H1 (cell line): ENCODE measurements at regions not wholly inside any gene's neighbourhood (a gene's known extent, or its start where the extent isn't known, plus 50 kb on each side); places are given as distances from the start of the nearest gene placed in this dataset.
A peak's percentile ranks its signal among the peaks of the same experiment; 100 is the strongest.

ENCODE experiments used
- CTCF ChIA-PET: fragments of 300-600 bp; sonication (Branson Sonifier 250); formaldehyde crosslinking; loops from one replicate; lab custom pipeline; 2021; ENCODE audit not compliant: partially characterized antibody; lab: Charles Lee
- POLR2A ChIA-PET: fragments of 300-600 bp; sonication (Branson Sonifier 250); formaldehyde crosslinking; loops from one replicate; lab custom pipeline; 2021; ENCODE audit warnings: inconsistent platforms; ENCODE audit not compliant: partially characterized antibody; lab: Charles Lee
- DNase-seq, 2 experiments: peaks; one replicate each; pipeline versions ENCODE4 v3.0.0 to v3.0.0-alpha.2; 2010 to 2022; ENCODE audit warnings: low spot score in 2 of 2, low read depth in 1 of 2, mixed read lengths in 1 of 2
- FAIRE-seq: peaks from 2 replicates; lab custom pipeline; 2011; peaks lifted over from hg19 to GRCh38; lab: Jason Lieb, UNC
- H2AFZ ChIP-seq: 2 replicates; pipeline ENCODE4 v1.8.1; 2012; ENCODE audit warnings: low read length, inconsistent platforms
- H2AK5ac ChIP-seq: 2 replicates; pipeline ENCODE4 v1.6.1; 2013; ENCODE audit warnings: low read depth, low read length
- H2BK120ac ChIP-seq: replicated peaks from 2 replicates; pipeline ENCODE3; 2013; ENCODE audit warnings: low read depth, low read length, inconsistent platforms
- H2BK12ac ChIP-seq: 2 replicates; pipeline ENCODE4 v1.6.1; 2013; ENCODE audit warnings: low read depth, low read length
- H2BK15ac ChIP-seq: 2 replicates; pipeline ENCODE4 v1.6.1; 2013; ENCODE audit warnings: low read length
- H2BK20ac ChIP-seq: 2 replicates; pipeline ENCODE4 v1.6.1; 2013; ENCODE audit warnings: low read length
- H2BK5ac ChIP-seq: 2 replicates; pipeline ENCODE4 v1.6.1; 2013; ENCODE audit warnings: low read depth, low read length
- H3K14ac ChIP-seq: 2 replicates; pipeline ENCODE4 v1.6.1; 2013; ENCODE audit warnings: inconsistent platforms; ENCODE audit not compliant: insufficient read length
- H3K18ac ChIP-seq: 2 replicates; pipeline ENCODE4 v1.6.1; 2013; ENCODE audit warnings: low read length; ENCODE audit errors: extremely low read depth
- H3K23ac ChIP-seq: 2 replicates; pipeline ENCODE4 v1.6.1; 2013; ENCODE audit warnings: inconsistent platforms; ENCODE audit not compliant: insufficient read length
- H3K23me2 ChIP-seq: 2 replicates; pipeline ENCODE4 v1.6.1; 2013; ENCODE audit warnings: low read depth, low read length
- H3K27ac ChIP-seq: 2 replicates; pipeline ENCODE4 v1.6.1; 2011; ENCODE audit warnings: low read depth, low read length, inconsistent platforms
- H3K27me3 ChIP-seq, 4 experiments: replicated peaks in 1 of 4; 1 replicate in 1 of 4; 2 replicates in 3 of 4; pipeline versions ENCODE4 v1.6.1 to v1.8.1; 2011 to 2013; ENCODE audit warnings: low read length in 3 of 4, mild to moderate bottlenecking in 3 of 4, inconsistent platforms in 2 of 4, mixed read lengths in 2 of 4, moderate library complexity in 1 of 4; ENCODE audit not compliant: control insufficient read depth in 3 of 4, insufficient read depth in 3 of 4; ENCODE audit errors: extremely low read depth in 1 of 4
- H3K36me3 ChIP-seq, 4 experiments: 2 replicates each; pipeline versions ENCODE4 v1.6.1 to v1.8.1; 2011 to 2013; ENCODE audit warnings: mild to moderate bottlenecking in 4 of 4, low read length in 3 of 4, moderate library complexity in 2 of 4, control low read depth in 1 of 4, inconsistent platforms in 1 of 4; ENCODE audit not compliant: insufficient read depth in 4 of 4, control insufficient read depth in 2 of 4
- H3K4ac ChIP-seq: replicated peaks from 2 replicates; pipeline ENCODE3; 2013; ENCODE audit warnings: low read length, low read depth, mixed read lengths, inconsistent platforms; ENCODE audit not compliant: insufficient read length
- H3K4me1 ChIP-seq, 4 experiments: replicated peaks in 1 of 4; 1 replicate in 1 of 4; 2 replicates in 3 of 4; pipeline versions ENCODE4 v1.6.1 to v1.8.1; 2011 to 2013; ENCODE audit warnings: low read length in 3 of 4, inconsistent platforms in 2 of 4, mixed read lengths in 1 of 4; ENCODE audit not compliant: insufficient read depth in 4 of 4, control insufficient read depth in 3 of 4
- H3K4me2 ChIP-seq, 2 experiments: 2 replicates each; pipeline versions ENCODE4 v1.6.1 to v1.8.1; 2011 to 2013; ENCODE audit warnings: low read depth in 2 of 2, low read length in 2 of 2, control low read depth in 1 of 2, inconsistent platforms in 1 of 2, mild to moderate bottlenecking in 1 of 2; ENCODE audit not compliant: insufficient read depth in 1 of 2
- H3K4me3 ChIP-seq, 4 experiments: fragments of 200-600, 300-600 bp in 1 of 4; sonication (generic), shearing (Covaris generic), sonication (Bioruptor Twin) in 1 of 4; 2 replicates each; pipeline versions ENCODE4 v1.5.1 to v1.8.1; 2011 to 2016; ENCODE audit warnings: low read length in 4 of 4, low read depth in 3 of 4, control low read depth in 2 of 4, inconsistent platforms in 2 of 4, mild to moderate bottlenecking in 2 of 4, mixed read lengths in 1 of 4, moderate library complexity in 1 of 4; ENCODE audit not compliant: insufficient read depth in 2 of 4; ENCODE audit errors: extremely low read depth in 1 of 4
- H3K56ac ChIP-seq: replicated peaks from 2 replicates; pipeline ENCODE3; 2013; ENCODE audit warnings: low read depth, mild to moderate bottlenecking, mixed read lengths, low read length, inconsistent platforms; ENCODE audit not compliant: insufficient read length
- H3K79me1 ChIP-seq: 2 replicates; pipeline ENCODE4 v1.6.1; 2013; ENCODE audit warnings: low read depth, low read length, control low read depth
- H3K79me2 ChIP-seq, 2 experiments: 2 replicates each; pipeline versions ENCODE4 v1.6.1 to v1.8.1; 2012 to 2013; ENCODE audit warnings: low read length in 2 of 2, mild to moderate bottlenecking in 2 of 2, inconsistent platforms in 1 of 2; ENCODE audit not compliant: insufficient read depth in 2 of 2, control insufficient read depth in 1 of 2
- H3K9ac ChIP-seq, 4 experiments: replicated peaks in 1 of 4; 1 replicate in 1 of 4; 2 replicates in 3 of 4; pipeline versions ENCODE4 v1.6.1 to v1.8.1; 2011 to 2013; ENCODE audit warnings: low read depth in 3 of 4, low read length in 3 of 4, control low read depth in 2 of 4, mild to moderate bottlenecking in 2 of 4, moderate library complexity in 2 of 4, inconsistent platforms in 1 of 4; ENCODE audit errors: extremely low read depth in 1 of 4
- H3K9me3 ChIP-seq, 2 experiments: 2 replicates each; pipeline versions ENCODE4 v1.6.1 to v1.8.1; 2012 to 2013; ENCODE audit warnings: mild to moderate bottlenecking in 2 of 2, moderate library complexity in 2 of 2, control low read depth in 1 of 2, inconsistent platforms in 1 of 2, low read depth in 1 of 2, low read length in 1 of 2, mixed read lengths in 1 of 2; ENCODE audit not compliant: insufficient read depth in 2 of 2
- H4K20me1 ChIP-seq, 2 experiments: replicated peaks in 1 of 2; 2 replicates each; pipeline versions ENCODE3 to v1.8.1; 2011 to 2013; ENCODE audit warnings: inconsistent platforms in 2 of 2, low read length in 2 of 2, mild to moderate bottlenecking in 1 of 2; ENCODE audit not compliant: insufficient read depth in 2 of 2, control insufficient read depth in 1 of 2
- H4K5ac ChIP-seq: 2 replicates; pipeline ENCODE4 v1.6.1; 2013; ENCODE audit warnings: low read length, low read depth, mixed read lengths, inconsistent platforms; ENCODE audit not compliant: insufficient read length
- H4K8ac ChIP-seq: 2 replicates; pipeline ENCODE4 v1.8.0; 2013; ENCODE audit warnings: mild to moderate bottlenecking, moderate library complexity, low read length, inconsistent platforms; ENCODE audit not compliant: insufficient read depth; ENCODE audit errors: extremely low read depth
- H4K91ac ChIP-seq: replicated peaks from 2 replicates; pipeline ENCODE3; 2013; ENCODE audit warnings: low read length, mixed read lengths, inconsistent platforms; ENCODE audit not compliant: insufficient read length
- ATF2 ChIP-seq: IDR thresholded peaks from 2 replicates; pipeline ENCODE4 v1.6.1; 2012; ENCODE audit warnings: low read length, inconsistent platforms
- CHD1 ChIP-seq: IDR thresholded peaks from 2 replicates; pipeline ENCODE4 v1.6.1; 2012; ENCODE audit warnings: low read depth, low read length, improper control_type of control experiment
- GTF2F1 ChIP-seq: IDR thresholded peaks from 2 replicates; pipeline ENCODE4 v1.6.1; 2012; ENCODE audit warnings: low read depth, low read length, improper control_type of control experiment, borderline replicate concordance
- JUN ChIP-seq: IDR thresholded peaks from 2 replicates; pipeline ENCODE4 v1.6.1; 2011; ENCODE audit warnings: low read depth, mild to moderate bottlenecking, improper control_type of control experiment, low read length
- MAX ChIP-seq: IDR thresholded peaks from 2 replicates; pipeline ENCODE4 v1.6.1; 2012; ENCODE audit warnings: inconsistent platforms
- POLR2A ChIP-seq, 2 experiments: IDR thresholded peaks; 1 replicate in 1 of 2; 2 replicates in 1 of 2; pipeline ENCODE4 v1.6.1; 2011; ENCODE audit warnings: low read depth in 2 of 2, low read length in 2 of 2, mild to moderate bottlenecking in 2 of 2; ENCODE audit errors: control extremely low read depth in 1 of 2
- POU5F1 ChIP-seq: IDR thresholded peaks from 2 replicates; pipeline ENCODE4 v1.6.1; 2011; ENCODE audit warnings: low read depth, mild to moderate bottlenecking, low read length, moderate library complexity
- RNF2 ChIP-seq: fragments of 200-900, 300-1000 bp; sonication (generic); IDR thresholded peaks from 2 replicates; pipeline ENCODE4 v1.7.1; 2016; ENCODE audit warnings: borderline replicate concordance, low read depth, mild to moderate bottlenecking, antibody characterized with exemption, low read length; ENCODE audit not compliant: poor library complexity, severe bottlenecking; ENCODE audit errors: missing control alignments
- RXRA ChIP-seq: IDR thresholded peaks from 2 replicates; pipeline ENCODE4 v1.6.1; 2011; ENCODE audit warnings: low read depth, mild to moderate bottlenecking, low read length, moderate library complexity; ENCODE audit not compliant: insufficient read depth
- TBP ChIP-seq: IDR thresholded peaks from 2 replicates; pipeline ENCODE4 v1.6.1; 2011; ENCODE audit warnings: low read depth, low read length, improper control_type of control experiment
- WGBS, 2 experiments: shearing (Covaris generic) in 1 of 2; methylation state at CpG; one replicate each; pipeline versions ENCODE4 v1.1.6 to v1.1.7; 2013 to 2015; ENCODE audit warnings: low lambda C conversion rate in 2 of 2, mixed read lengths in 2 of 2, inconsistent platforms in 1 of 2, low coverage in 1 of 2, missing lambda C conversion rate in 1 of 2; ENCODE audit not compliant: insufficient replicate concordance in 2 of 2, insufficient coverage in 1 of 2, insufficient read length in 1 of 2; ENCODE audit errors: extremely low coverage in 1 of 2, missing lambda C conversion rate in 1 of 2; 5-methylcytosine and 5-hydroxymethylcytosine counted together
- TF ChIP-seq, protein P1 (sequence below): IDR thresholded peaks from 2 replicates; pipeline ENCODE4 v1.6.1; 2011; ENCODE audit warnings: low read length, improper control_type of control experiment

DNA sequence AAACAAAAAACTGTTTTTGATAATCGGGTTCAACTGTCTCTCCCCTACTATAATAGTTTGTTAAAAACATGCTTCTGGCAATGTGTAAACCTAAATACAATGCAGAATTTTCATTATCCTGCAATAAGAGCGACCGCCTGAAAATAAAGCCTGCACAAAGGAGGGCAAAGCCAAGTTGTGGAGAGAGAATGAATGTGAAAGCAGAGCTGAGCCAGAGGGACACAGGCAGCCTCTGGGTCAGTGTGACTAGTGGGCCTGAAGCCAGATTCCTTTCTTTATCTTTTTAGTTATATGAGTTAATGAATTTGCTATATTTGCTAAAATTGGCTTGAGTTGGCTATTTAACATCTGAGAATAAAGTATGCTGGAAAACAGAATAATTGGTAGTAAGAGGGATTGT is 615.2 kb downstream of the PLA2G4A start:
- Histone ChIP-seq H2BK5ac (no peak overlapping the region), H4K20me1 (no peaks in the 10 kb centered on the region), H3K56ac (no peak overlapping the region), H3K9me3 (no peaks in the 10 kb centered on the region), H3K79me2 (no peaks in the 10 kb centered on the region), H3K18ac (no peak overlapping the region), H4K91ac (no peak overlapping the region), H3K4me1 (peaks cover 0 to 3% (median 0%) of the 10 kb centered on the region in 4 experiments; a peak in 2 of 7 replicates), H3K4me2 (no peak overlapping the region), H3K23me2 (no peaks in the 10 kb centered on the region), H3K9ac (no peak overlapping the region), H4K5ac (no peak overlapping the region), H3K4me3 (no peak overlapping the region), H3K27me3 (no peaks in the 10 kb centered on the region), H3K4ac (no peak overlapping the region), H2BK120ac (no peak overlapping the region), H2BK12ac (no peak overlapping the region), H3K36me3 (no peaks in the 10 kb centered on the region), H4K8ac (no peak overlapping the region), H2AFZ (peak overlapping the region; percentile 2; the same call in 1 of the 2 replicates), H2BK15ac (no peak overlapping the region), H3K14ac (no peak overlapping the region), H2AK5ac (no peak overlapping the region), H3K79me1 (no peaks in the 10 kb centered on the region), H3K27ac (no peak overlapping the region), H3K23ac (no peak overlapping the region), H2BK20ac (no peak overlapping the region)
- TF ChIP-seq ATF2 (no peak), TBP (no peak), CHD1 (no peak), RNF2 (no peak), JUN (no peak), POU5F1 (no peak), MAX (no peak), POLR2A (IDR thresholded peaks at IDR 0.05; ENCODE audit: control extremely low read depth in 1 of 2, low read depth in 2 of 2, low read length in 2 of 2) (no peak), RXRA (no peak), GTF2F1 (no peak)
- TF ChIP-seq, protein P1, sequence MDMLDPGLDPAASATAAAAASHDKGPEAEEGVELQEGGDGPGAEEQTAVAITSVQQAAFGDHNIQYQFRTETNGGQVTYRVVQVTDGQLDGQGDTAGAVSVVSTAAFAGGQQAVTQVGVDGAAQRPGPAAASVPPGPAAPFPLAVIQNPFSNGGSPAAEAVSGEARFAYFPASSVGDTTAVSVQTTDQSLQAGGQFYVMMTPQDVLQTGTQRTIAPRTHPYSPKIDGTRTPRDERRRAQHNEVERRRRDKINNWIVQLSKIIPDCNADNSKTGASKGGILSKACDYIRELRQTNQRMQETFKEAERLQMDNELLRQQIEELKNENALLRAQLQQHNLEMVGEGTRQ: no peak
- ChIA-PET POLR2A (no interaction called here), CTCF (no interaction called here)
- DNase-seq (no peak), FAIRE-seq (no peak)
- WGBS, 2 experiments: 88% methylated on average over 3 of the region's 3 CpGs; no CpG with 5 or more reads in 1 of the 2 experiments
